HFF-Myc (cell line): ENCODE measurements at regions not wholly inside any gene's neighbourhood (a gene's known extent, or its start where the extent isn't known, plus 50 kb on each side); places are given as distances from the start of the nearest gene placed in this dataset.

Experiments
- DNase-seq: peaks from one replicate; pipeline ENCODE4 v3.0.0-alpha.2; 2011; ENCODE audit warnings: low read depth; ENCODE audit errors: extremely low read depth
- H3K4me3 ChIP-seq: replicated peaks from 2 replicates; pipeline ENCODE4 v1.5.1; 2011; ENCODE audit warnings: low read depth, mild to moderate bottlenecking, control low read depth, low read length
- TF ChIP-seq, protein P1 (sequence below): IDR thresholded peaks from 2 replicates; pipeline ENCODE4 v1.5.1; 2012; ENCODE audit warnings: mild to moderate bottlenecking, low read depth, low read length, control low read depth; ENCODE audit errors: missing control alignments

DNA sequence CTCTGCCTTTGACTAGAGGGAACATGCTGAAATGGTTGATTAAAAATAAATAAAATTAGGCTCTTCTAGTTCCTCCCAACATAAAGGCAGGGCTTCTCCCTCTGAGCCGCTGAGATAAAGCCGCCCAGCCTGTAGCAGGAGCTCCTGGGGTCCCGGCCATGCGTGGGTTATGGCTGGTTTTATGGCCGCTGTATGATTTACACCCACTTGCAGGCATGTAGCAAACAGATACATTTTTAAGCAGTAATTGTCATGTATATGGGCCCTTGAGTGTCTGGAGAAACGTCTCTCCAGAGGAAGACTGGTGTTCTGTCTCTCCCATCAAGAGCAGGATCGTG lies 201.0 kb upstream of the TNRC6C start:
- TF ChIP-seq, protein P1, sequence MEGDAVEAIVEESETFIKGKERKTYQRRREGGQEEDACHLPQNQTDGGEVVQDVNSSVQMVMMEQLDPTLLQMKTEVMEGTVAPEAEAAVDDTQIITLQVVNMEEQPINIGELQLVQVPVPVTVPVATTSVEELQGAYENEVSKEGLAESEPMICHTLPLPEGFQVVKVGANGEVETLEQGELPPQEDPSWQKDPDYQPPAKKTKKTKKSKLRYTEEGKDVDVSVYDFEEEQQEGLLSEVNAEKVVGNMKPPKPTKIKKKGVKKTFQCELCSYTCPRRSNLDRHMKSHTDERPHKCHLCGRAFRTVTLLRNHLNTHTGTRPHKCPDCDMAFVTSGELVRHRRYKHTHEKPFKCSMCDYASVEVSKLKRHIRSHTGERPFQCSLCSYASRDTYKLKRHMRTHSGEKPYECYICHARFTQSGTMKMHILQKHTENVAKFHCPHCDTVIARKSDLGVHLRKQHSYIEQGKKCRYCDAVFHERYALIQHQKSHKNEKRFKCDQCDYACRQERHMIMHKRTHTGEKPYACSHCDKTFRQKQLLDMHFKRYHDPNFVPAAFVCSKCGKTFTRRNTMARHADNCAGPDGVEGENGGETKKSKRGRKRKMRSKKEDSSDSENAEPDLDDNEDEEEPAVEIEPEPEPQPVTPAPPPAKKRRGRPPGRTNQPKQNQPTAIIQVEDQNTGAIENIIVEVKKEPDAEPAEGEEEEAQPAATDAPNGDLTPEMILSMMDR, result no peak
- no peak overlapping the region for H3K4me3 ChIP-seq
- no peak for DNase-seq

DNA sequence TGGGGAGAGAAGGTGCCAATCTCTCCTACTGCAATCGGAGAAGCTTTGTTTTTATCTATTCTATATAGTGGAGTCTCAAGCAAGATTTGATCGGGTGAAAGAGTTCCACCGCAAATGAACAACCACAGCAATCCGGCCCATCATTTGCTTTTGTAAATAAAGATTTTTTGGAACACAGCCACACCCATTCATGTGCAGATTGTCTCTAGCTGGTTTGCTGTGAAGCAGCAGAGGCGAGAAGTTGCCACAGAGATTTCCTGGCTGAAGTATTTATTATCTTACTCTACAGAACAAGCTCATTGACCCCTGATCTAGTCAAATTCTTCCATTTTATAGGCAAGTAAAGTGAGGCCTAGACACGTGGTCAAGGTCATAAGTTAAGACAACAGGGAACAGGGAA lies 195.5 kb upstream of the TNRC6C start:
- DNase-seq, result no peak
- TF ChIP-seq, protein P1, result no peak
- no peak overlapping the region for H3K4me3 ChIP-seq

DNA sequence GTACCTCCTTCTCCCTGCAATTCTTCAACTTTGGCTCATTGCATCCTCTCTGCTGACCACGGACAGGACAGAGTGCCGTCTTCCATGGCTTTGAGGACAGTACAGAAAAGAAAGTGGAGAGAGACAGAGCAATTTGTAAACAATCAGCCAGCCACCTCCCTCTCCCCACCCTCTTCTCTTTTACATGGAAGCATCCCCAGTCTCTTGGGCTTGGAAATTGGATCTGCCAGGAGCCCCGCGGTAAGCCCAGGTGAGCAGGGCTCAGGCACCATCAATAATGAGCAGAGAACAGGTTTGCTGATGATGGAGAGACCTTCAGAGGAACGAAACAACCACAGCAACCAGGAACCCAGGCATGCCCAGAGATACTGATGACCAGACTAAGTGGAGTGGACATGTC lies 194.9 kb upstream of the TNRC6C start:
- DNase-seq, result no peak

DNA sequence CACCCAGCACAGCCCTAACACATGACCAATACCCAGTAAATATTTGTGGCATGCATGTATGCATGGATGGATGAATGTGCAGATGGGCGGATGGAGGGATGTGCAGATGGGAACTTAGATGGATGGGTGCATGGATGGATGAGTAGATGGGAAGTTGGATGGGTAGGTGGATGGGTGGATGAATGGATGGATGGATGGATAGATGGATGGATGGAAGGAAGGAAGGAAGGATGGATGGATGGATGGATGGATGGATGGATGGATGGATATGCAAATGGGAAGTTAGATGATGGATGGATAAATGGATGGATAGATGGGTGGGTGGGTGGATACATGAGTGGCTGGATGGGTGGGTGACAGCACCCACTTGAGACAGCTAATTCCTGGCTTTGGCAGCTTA lies 193.2 kb upstream of the TNRC6C start:
- H3K4me3 ChIP-seq, result no peak overlapping the region
- DNase-seq, result no peak
- TF ChIP-seq, protein P1, result no peak

More for the DNA sequence above, 194.9 kb upstream of the TNRC6C start:
- TF ChIP-seq, protein P1, result no peak
- no peak overlapping the region for H3K4me3 ChIP-seq

DNA sequence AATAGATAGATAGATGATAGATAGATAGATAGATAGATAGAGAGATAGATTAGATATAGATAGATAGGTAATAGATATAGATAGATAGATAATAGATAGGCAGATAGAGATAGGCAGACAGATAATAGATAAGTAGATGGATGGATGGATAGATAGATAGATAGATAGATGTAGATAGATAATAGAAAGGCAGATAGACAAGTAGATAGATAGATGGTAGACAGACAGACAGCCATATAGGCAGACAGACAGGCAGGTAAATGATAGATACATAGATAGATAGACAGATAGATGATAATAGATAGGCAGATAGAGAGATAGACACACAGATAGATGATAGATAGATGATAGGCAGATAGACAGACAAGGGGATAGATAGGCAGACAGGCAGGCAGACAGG lies 191.4 kb upstream of the TNRC6C start:
- H3K4me3 ChIP-seq, result no peak overlapping the region
- TF ChIP-seq, protein P1, result no peak
- no peak for DNase-seq

DNA sequence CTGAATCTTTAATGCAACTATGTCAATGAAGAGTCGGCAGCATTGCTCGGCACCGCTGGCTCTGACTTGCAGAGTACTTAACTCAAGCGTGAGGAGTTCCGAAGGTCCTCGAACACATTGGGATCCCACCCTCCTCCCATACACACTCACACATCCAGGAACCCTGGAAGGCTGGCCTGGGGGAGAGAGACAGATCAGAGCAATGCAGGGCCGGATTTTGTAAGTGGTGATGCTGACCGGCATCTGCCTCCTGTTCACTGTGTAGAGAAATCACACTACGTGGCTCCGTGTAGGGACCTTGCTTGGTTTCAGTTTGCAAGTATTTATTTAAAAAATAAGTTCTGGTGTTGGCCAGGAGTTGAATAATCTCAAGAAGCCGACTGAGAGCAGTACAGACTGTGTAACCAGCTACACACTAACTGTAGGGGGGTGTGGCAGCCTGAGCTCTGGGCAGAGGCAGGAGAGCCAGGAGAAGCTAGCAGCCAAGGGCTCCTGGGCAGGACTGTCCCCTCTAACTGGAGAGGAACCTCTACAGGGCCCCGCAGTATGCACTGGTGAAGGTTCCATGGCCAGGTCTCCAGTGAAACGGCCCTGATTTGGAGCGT lies 190.2 kb upstream of the TNRC6C start:
- TF ChIP-seq, protein P1, result no peak
- no peak for DNase-seq
- no peak overlapping the region for H3K4me3 ChIP-seq

DNA sequence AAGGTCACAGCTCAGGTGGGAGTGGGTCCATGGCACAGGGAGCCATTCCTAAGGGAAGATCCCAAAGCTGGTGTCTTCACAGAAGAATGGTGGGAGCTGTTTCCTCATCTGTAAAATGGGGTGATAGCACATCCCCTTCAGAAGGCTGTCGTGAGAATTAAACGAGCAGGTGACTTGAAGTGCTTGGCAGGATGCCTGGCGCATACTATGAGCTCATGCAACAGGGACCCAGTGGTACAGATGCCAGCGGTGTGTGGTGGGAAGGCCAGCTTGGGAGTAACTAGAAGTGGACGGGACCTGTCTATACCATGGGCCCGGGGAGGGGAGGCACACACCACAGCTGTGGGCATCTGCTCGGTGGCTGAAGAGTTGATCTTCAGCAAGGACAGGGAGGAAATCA lies 189.3 kb upstream of the TNRC6C start:
- DNase-seq, result no peak
- TF ChIP-seq, protein P1, result no peak
- no peak overlapping the region for H3K4me3 ChIP-seq
